Mesothelial cell of epicardium (in vitro differentiated cells): ENCODE measurements at regions not wholly inside any gene's neighbourhood (a gene's known extent, or its start where the extent isn't known, plus 50 kb on each side); places are given as distances from the start of the nearest gene placed in this dataset.

Experiments used
- DNase-seq, 2 experiments: peaks; one replicate each; pipeline ENCODE4 v3.0.0; 2021; ENCODE audit warnings: low spot score in 2 of 2; ENCODE audit not compliant: unreplicated experiment in 2 of 2
- H3K27ac Mint-ChIP-seq: 2 replicates; pipeline ENCODE4 v1.8.0; 2021; ENCODE audit warnings: mixed read lengths
- H3K27me3 Mint-ChIP-seq: 2 replicates; pipeline ENCODE4 v1.8.0; 2021; ENCODE audit warnings: low read depth, mixed read lengths
- H3K36me3 Mint-ChIP-seq: 2 replicates; pipeline ENCODE4 v1.8.0; 2021; ENCODE audit warnings: mixed read lengths
- H3K4me1 Mint-ChIP-seq: 2 replicates; pipeline ENCODE4 v1.8.0; 2021; ENCODE audit warnings: mixed read lengths
- H3K4me3 Mint-ChIP-seq: 2 replicates; pipeline ENCODE4 v1.8.0; 2021; ENCODE audit warnings: mild to moderate bottlenecking, moderate library complexity, mixed read lengths
- H3K9me3 Mint-ChIP-seq: 2 replicates; pipeline ENCODE4 v1.8.0; 2021; ENCODE audit warnings: mixed read lengths
- CTCF ChIP-seq: fragments of 200-600 bp; sonication (generic); IDR thresholded peaks from one replicate; pipeline ENCODE4 v1.5.0; 2021; ENCODE audit warnings: antibody characterized with exemption; ENCODE audit not compliant: unreplicated experiment

GRCh38 chr22:49487950-49488349, 339.7 kb downstream of the BRD1 start:
- no peak overlapping the region for H3K27ac Mint-ChIP-seq
- TF ChIP-seq CTCF, result no peak
- no peak for DNase-seq
- H3K4me3 Mint-ChIP-seq, result no peak overlapping the region
- H3K9me3 Mint-ChIP-seq, result no peaks in the 10 kb centered on the region
- peaks cover 16% of the 10 kb centered on the region for H3K27me3 Mint-ChIP-seq
- peaks cover 15% of the 10 kb centered on the region for H3K4me1 Mint-ChIP-seq
- H3K36me3 Mint-ChIP-seq, result no peaks in the 10 kb centered on the region

GRCh38 chr22:49486225-49486624, 341.4 kb downstream of the BRD1 start:
- no peak for TF ChIP-seq CTCF
- DNase-seq, result no peak
- peaks cover 30% of the 10 kb centered on the region for H3K27me3 Mint-ChIP-seq
- H3K36me3 Mint-ChIP-seq, result no peaks in the 10 kb centered on the region
- no peaks in the 10 kb centered on the region for H3K9me3 Mint-ChIP-seq
- H3K4me1 Mint-ChIP-seq, result peaks cover 31% of the 10 kb centered on the region
- H3K27ac Mint-ChIP-seq, result no peak overlapping the region
- no peak overlapping the region for H3K4me3 Mint-ChIP-seq

GRCh38 chr22:49483946-49484345, 343.7 kb downstream of the BRD1 start:
- no peak for TF ChIP-seq CTCF
- DNase-seq, result no peak
- H3K27ac Mint-ChIP-seq, result no peak overlapping the region
- H3K4me1 Mint-ChIP-seq, result peaks cover 38% of the 10 kb centered on the region
- H3K36me3 Mint-ChIP-seq, result no peaks in the 10 kb centered on the region
- H3K4me3 Mint-ChIP-seq, result no peak overlapping the region
- peaks cover 50% of the 10 kb centered on the region for H3K27me3 Mint-ChIP-seq
- no peaks in the 10 kb centered on the region for H3K9me3 Mint-ChIP-seq

GRCh38 chr22:49483281-49483870, 344.3 kb downstream of the BRD1 start:
- Mint-ChIP-seq H3K4me3 (no peak overlapping the region), H3K9me3 (no peaks in the 10 kb centered on the region), H3K27ac (no peak overlapping the region), H3K36me3 (no peaks in the 10 kb centered on the region), H3K27me3 (peaks cover 50% of the 10 kb centered on the region), H3K4me1 (peaks cover 32% of the 10 kb centered on the region)
- no peak for TF ChIP-seq CTCF
- DNase-seq, result no peak

- no peak for DNase-seq
- TF ChIP-seq CTCF, result no peak
- Mint-ChIP-seq H3K27ac (no peak overlapping the region), H3K36me3 (no peaks in the 10 kb centered on the region), H3K4me3 (no peak overlapping the region), H3K4me1 (peaks cover 27% of the 10 kb centered on the region), H3K27me3 (peaks cover 48% of the 10 kb centered on the region), H3K9me3 (no peaks in the 10 kb centered on the region)
Measured at GRCh38 chr22:49482811-49483210, 344.9 kb downstream of the BRD1 start.
